Fibroblast of lung (primary cell): ENCODE measurements at regions not wholly inside any gene's neighbourhood (a gene's known extent, or its start where the extent isn't known, plus 50 kb on each side); places are given as distances from the start of the nearest gene placed in this dataset.

ENCODE experiments used
- DNase-seq, 2 donors: peaks; one replicate each; pipeline versions ENCODE4 v3.0.0 to v3.0.0-alpha.2; 2010; ENCODE audit warnings: low read depth in 2 of 2
- H2AFZ ChIP-seq: 2 replicates; pipeline ENCODE4 v1.5.1; 2012; ENCODE audit warnings: low read length, control low read depth, inconsistent platforms
- H3K27ac ChIP-seq: 2 replicates; pipeline ENCODE4 v1.5.1; 2011; ENCODE audit warnings: low read length, control low read depth; ENCODE audit not compliant: insufficient read depth
- H3K27me3 ChIP-seq: 2 replicates; pipeline ENCODE4 v1.5.1; 2011; ENCODE audit warnings: mild to moderate bottlenecking, low read length; ENCODE audit not compliant: control insufficient read depth, insufficient read depth
- H3K36me3 ChIP-seq: 2 replicates; pipeline ENCODE4 v1.5.1; 2011; ENCODE audit warnings: low read length; ENCODE audit not compliant: control insufficient read depth, insufficient read depth
- H3K4me1 ChIP-seq: 2 replicates; pipeline ENCODE4 v1.5.1; 2011; ENCODE audit warnings: low read length; ENCODE audit not compliant: control insufficient read depth, insufficient read depth; ENCODE audit errors: extremely low read depth
- H3K4me2 ChIP-seq: 2 replicates; pipeline ENCODE4 v1.5.1; 2011; ENCODE audit warnings: low read length, control low read depth; ENCODE audit not compliant: insufficient read depth; ENCODE audit errors: extremely low read depth
- H3K4me3 ChIP-seq, 4 experiments: fragments of 200-600 bp in 1 of 4; sonication (generic) in 1 of 4; replicated peaks in 1 of 4; 2 replicates each; pipeline ENCODE4 v1.5.1; 2011 to 2016; ENCODE audit warnings: low read length in 4 of 4, low read depth in 3 of 4, mild to moderate bottlenecking in 3 of 4, control low read depth in 2 of 4, inconsistent platforms in 1 of 4, mixed read lengths in 1 of 4; ENCODE audit not compliant: insufficient read depth in 1 of 4; ENCODE audit errors: control extremely low read depth in 1 of 4
- H3K79me2 ChIP-seq: 2 replicates; pipeline ENCODE4 v1.5.1; 2012; ENCODE audit warnings: mild to moderate bottlenecking, low read length, inconsistent platforms; ENCODE audit not compliant: control insufficient read depth, insufficient read depth
- H3K9ac ChIP-seq: 2 replicates; pipeline ENCODE4 v1.5.1; 2011; ENCODE audit warnings: mild to moderate bottlenecking, low read length, control low read depth; ENCODE audit not compliant: insufficient read depth
- H3K9me3 ChIP-seq: 2 replicates; pipeline ENCODE4 v1.5.1; 2012; ENCODE audit warnings: low read depth, low read length; ENCODE audit not compliant: control insufficient read depth, insufficient read depth
- H4K20me1 ChIP-seq: 2 replicates; pipeline ENCODE4 v1.5.1; 2011; ENCODE audit warnings: low read length; ENCODE audit not compliant: control insufficient read depth, insufficient read depth; ENCODE audit errors: extremely low read depth
- EZH2 ChIP-seq: IDR thresholded peaks from 2 replicates; pipeline ENCODE4 v1.5.1; 2012; ENCODE audit warnings: low read length, control low read depth, mild to moderate bottlenecking; ENCODE audit errors: missing control alignments
- TF ChIP-seq, protein P1 (sequence below), 2 donors: IDR thresholded peaks in 1 of 2; conservative IDR thresholded peaks in 1 of 2; 1 replicate in 1 of 2; 2 replicates in 1 of 2; pipeline ENCODE4 v1.5.1; 2011 to 2012; ENCODE audit warnings: low read length in 2 of 2, control low read depth in 1 of 2, inconsistent platforms in 1 of 2, low read depth in 1 of 2, mild to moderate bottlenecking in 1 of 2

GRCh38 chr7:31171984-31172383 lies 119.9 kb downstream of the ADCYAP1R1 start:
- Histone ChIP-seq H4K20me1 (no peaks in the 10 kb centered on the region), H3K27me3 (no peaks in the 10 kb centered on the region), H3K4me3 (no peak overlapping the region), H3K9me3 (no peaks in the 10 kb centered on the region), H3K79me2 (no peaks in the 10 kb centered on the region), H3K36me3 (no peaks in the 10 kb centered on the region), H3K9ac (no peak overlapping the region), H2AFZ (no peak overlapping the region), H3K4me1 (no peaks in the 10 kb centered on the region), H3K4me2 (no peak overlapping the region), H3K27ac (no peak overlapping the region)
- TF ChIP-seq, protein P1, sequence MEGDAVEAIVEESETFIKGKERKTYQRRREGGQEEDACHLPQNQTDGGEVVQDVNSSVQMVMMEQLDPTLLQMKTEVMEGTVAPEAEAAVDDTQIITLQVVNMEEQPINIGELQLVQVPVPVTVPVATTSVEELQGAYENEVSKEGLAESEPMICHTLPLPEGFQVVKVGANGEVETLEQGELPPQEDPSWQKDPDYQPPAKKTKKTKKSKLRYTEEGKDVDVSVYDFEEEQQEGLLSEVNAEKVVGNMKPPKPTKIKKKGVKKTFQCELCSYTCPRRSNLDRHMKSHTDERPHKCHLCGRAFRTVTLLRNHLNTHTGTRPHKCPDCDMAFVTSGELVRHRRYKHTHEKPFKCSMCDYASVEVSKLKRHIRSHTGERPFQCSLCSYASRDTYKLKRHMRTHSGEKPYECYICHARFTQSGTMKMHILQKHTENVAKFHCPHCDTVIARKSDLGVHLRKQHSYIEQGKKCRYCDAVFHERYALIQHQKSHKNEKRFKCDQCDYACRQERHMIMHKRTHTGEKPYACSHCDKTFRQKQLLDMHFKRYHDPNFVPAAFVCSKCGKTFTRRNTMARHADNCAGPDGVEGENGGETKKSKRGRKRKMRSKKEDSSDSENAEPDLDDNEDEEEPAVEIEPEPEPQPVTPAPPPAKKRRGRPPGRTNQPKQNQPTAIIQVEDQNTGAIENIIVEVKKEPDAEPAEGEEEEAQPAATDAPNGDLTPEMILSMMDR (conservative IDR thresholded peaks at IDR 0.05 in 1 of 2, IDR thresholded peaks at IDR 0.05 in 1 of 2; ENCODE audit: low read depth in 1 of 2, low read length in 2 of 2) = no peak
- TF ChIP-seq EZH2 = no peak
- no peak for DNase-seq

DNA sequence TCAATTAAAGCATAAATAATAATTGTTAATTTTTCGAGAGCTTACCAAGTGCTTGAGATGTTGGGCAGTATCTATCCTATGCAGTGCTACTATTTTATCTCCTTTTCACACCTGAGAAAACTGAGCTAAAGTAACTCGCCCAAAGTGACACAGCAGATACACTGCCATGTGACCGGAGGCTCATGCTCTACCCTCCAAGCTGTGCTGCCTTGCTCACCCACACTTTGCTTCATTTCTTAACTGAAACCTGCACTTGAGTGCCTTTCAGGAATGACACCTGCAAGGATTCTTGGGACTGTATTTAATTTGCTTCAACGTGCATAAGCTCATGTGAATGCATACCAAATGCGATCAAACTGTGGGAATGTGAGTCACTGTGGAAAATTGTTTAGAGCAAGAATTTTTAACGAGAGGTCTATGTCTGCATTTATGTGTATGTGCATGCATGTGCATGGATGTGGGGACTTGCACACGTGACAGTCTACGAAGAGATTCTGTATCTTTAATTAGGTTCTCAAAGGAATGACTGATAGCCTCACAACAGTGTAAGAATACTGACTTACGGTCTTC lies 119.2 kb downstream of the ADCYAP1R1 start:
- Histone ChIP-seq H4K20me1 (no peaks in the 10 kb centered on the region), H2AFZ (no peak overlapping the region), H3K4me2 (no peak overlapping the region), H3K27ac (no peak overlapping the region), H3K36me3 (no peaks in the 10 kb centered on the region), H3K9me3 (no peaks in the 10 kb centered on the region), H3K9ac (no peak overlapping the region), H3K4me3 (no peak overlapping the region), H3K27me3 (no peaks in the 10 kb centered on the region), H3K79me2 (no peaks in the 10 kb centered on the region), H3K4me1 (no peaks in the 10 kb centered on the region)
- TF ChIP-seq EZH2 = no peak
- TF ChIP-seq, protein P1 (conservative IDR thresholded peaks at IDR 0.05 in 1 of 2, IDR thresholded peaks at IDR 0.05 in 1 of 2; ENCODE audit: low read depth in 1 of 2, low read length in 2 of 2) = no peak
- no peak for DNase-seq
